ENCODE measurements at regions not wholly inside any gene's neighbourhood (a gene's known extent, or its start where the extent isn't known, plus 50 kb on each side); places are given as distances from the start of the nearest gene placed in this dataset.

- TF ChIP-seq, protein P1, sequence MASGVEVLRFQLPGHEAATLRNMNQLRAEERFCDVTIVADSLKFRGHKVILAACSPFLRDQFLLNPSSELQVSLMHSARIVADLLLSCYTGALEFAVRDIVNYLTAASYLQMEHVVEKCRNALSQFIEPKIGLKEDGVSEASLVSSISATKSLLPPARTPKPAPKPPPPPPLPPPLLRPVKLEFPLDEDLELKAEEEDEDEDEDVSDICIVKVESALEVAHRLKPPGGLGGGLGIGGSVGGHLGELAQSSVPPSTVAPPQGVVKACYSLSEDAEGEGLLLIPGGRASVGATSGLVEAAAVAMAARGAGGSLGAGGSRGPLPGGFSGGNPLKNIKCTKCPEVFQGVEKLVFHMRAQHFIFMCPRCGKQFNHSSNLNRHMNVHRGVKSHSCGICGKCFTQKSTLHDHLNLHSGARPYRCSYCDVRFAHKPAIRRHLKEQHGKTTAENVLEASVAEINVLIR (CRISPR knock-in tag; IDR thresholded peaks at IDR 0.05) = no peak
- TF ChIP-seq, protein P2, sequence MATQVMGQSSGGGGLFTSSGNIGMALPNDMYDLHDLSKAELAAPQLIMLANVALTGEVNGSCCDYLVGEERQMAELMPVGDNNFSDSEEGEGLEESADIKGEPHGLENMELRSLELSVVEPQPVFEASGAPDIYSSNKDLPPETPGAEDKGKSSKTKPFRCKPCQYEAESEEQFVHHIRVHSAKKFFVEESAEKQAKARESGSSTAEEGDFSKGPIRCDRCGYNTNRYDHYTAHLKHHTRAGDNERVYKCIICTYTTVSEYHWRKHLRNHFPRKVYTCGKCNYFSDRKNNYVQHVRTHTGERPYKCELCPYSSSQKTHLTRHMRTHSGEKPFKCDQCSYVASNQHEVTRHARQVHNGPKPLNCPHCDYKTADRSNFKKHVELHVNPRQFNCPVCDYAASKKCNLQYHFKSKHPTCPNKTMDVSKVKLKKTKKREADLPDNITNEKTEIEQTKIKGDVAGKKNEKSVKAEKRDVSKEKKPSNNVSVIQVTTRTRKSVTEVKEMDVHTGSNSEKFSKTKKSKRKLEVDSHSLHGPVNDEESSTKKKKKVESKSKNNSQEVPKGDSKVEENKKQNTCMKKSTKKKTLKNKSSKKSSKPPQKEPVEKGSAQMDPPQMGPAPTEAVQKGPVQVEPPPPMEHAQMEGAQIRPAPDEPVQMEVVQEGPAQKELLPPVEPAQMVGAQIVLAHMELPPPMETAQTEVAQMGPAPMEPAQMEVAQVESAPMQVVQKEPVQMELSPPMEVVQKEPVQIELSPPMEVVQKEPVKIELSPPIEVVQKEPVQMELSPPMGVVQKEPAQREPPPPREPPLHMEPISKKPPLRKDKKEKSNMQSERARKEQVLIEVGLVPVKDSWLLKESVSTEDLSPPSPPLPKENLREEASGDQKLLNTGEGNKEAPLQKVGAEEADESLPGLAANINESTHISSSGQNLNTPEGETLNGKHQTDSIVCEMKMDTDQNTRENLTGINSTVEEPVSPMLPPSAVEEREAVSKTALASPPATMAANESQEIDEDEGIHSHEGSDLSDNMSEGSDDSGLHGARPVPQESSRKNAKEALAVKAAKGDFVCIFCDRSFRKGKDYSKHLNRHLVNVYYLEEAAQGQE (IDR thresholded peaks at IDR 0.05; ENCODE audit: borderline replicate concordance) = peak; percentile 89
- TF ChIP-seq, protein P2 (CRISPR knock-in tag; IDR thresholded peaks at IDR 0.05; ENCODE audit: low read depth) = peak; percentile 87
- no peak for TF ChIP-seq ZZZ3 (IDR thresholded peaks at IDR 0.05)
These were observed 181.9 kb downstream of the CTTN start (continued) for GRCh38 chr11:70580036-70580805.

Measured in K562 (cell line).